Ascending aorta (tissue), 2 donors: ENCODE measurements at regions not wholly inside any gene's neighbourhood (a gene's known extent, or its start where the extent isn't known, plus 50 kb on each side); places are given as distances from the start of the nearest gene placed in this dataset.

Source experiments
- DNase-seq, 2 donors: peaks; one replicate each; pipeline ENCODE4 v3.0.0-alpha.2; 2019; ENCODE audit warnings: low spot score in 2 of 2
- H3K27ac ChIP-seq, 2 donors: fragments of 200-600 bp; sonication (generic); one replicate each; pipeline ENCODE4 v1.5.1; 2016 to 2017; ENCODE audit warnings: mild to moderate bottlenecking in 1 of 2
- H3K27me3 ChIP-seq: fragments of 200-600 bp; sonication (generic); one replicate; pipeline ENCODE4 v1.5.1; 2017
- H3K36me3 ChIP-seq, 2 donors: fragments of 200-600 bp; sonication (generic); one replicate each; pipeline ENCODE4 v1.5.1; 2016
- H3K4me1 ChIP-seq, 2 donors: fragments of 200-600 bp; sonication (generic); one replicate each; pipeline ENCODE4 v1.5.1; 2016 to 2017; ENCODE audit warnings: mild to moderate bottlenecking in 1 of 2
- H3K4me3 ChIP-seq, 2 donors: fragments of 200-600 bp; sonication (generic); one replicate each; pipeline ENCODE4 v1.5.1; 2016 to 2017; ENCODE audit warnings: mild to moderate bottlenecking in 1 of 2
- H3K9me3 ChIP-seq, 2 donors: fragments of 200-600 bp; sonication (generic); one replicate each; pipeline ENCODE4 v1.5.1; 2016
- intact Hi-C: fragments of 100-400 bp; cut with DNase I; formaldehyde crosslinking; loops from one replicate; pipeline ENCODE4 v1.15.1; 2023
- TF ChIP-seq, protein P1 (sequence below), 3 experiments: fragments of 200-600 bp in 2 of 3; fragments of 450-650 bp in 1 of 3; sonication (generic) in 2 of 3; IDR thresholded peaks; one replicate each; pipeline ENCODE4 v1.5.1; 2016 to 2019; ENCODE audit warnings: antibody characterized with exemption in 3 of 3, mild to moderate bottlenecking in 1 of 3, moderate library complexity in 1 of 3

- peaks cover 0 to 4% of the 10 kb centered on the region in 2 donors for H3K9me3 ChIP-seq
- no peaks in the 10 kb centered on the region for H3K4me1 ChIP-seq
- no peak overlapping the region for H3K4me3 ChIP-seq
- no peaks in the 10 kb centered on the region for H3K27me3 ChIP-seq
- intact Hi-C loops: no loop called here
- H3K36me3 ChIP-seq: no peaks in the 10 kb centered on the region
- TF ChIP-seq, protein P1, sequence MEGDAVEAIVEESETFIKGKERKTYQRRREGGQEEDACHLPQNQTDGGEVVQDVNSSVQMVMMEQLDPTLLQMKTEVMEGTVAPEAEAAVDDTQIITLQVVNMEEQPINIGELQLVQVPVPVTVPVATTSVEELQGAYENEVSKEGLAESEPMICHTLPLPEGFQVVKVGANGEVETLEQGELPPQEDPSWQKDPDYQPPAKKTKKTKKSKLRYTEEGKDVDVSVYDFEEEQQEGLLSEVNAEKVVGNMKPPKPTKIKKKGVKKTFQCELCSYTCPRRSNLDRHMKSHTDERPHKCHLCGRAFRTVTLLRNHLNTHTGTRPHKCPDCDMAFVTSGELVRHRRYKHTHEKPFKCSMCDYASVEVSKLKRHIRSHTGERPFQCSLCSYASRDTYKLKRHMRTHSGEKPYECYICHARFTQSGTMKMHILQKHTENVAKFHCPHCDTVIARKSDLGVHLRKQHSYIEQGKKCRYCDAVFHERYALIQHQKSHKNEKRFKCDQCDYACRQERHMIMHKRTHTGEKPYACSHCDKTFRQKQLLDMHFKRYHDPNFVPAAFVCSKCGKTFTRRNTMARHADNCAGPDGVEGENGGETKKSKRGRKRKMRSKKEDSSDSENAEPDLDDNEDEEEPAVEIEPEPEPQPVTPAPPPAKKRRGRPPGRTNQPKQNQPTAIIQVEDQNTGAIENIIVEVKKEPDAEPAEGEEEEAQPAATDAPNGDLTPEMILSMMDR (IDR thresholded peaks at IDR 0.05): no peak
- DNase-seq: no peak
- no peak overlapping the region for H3K27ac ChIP-seq
These were observed 144.6 kb downstream of the DHX35 start for GRCh38 chr20:39106791-39107190.

DNA sequence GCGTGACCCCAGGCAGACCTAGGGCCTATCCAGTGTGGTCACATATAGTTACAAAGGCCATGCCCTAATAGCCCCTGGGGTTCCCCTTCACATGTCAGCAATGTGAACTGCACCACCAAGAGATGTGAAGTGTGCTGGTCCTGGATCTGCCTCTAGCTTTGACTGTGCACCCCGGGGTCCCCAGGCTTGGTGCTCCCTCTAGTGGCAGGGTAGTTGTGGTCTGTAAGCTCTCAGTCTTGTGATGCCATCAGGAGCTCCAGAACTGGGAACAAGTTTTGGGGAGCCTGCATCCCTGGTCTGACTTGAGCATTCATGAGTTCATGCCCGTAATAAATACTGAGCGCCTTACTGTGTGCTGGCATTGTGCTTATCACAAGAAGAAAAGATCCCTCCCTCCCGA is 143.4 kb downstream of the DHX35 start:
- TF ChIP-seq, protein P1 (IDR thresholded peaks at IDR 0.05): no peak
- Histone ChIP-seq H3K36me3 (no peaks in the 10 kb centered on the region), H3K27ac (no peak overlapping the region), H3K4me3 (no peak overlapping the region), H3K27me3 (no peaks in the 10 kb centered on the region), H3K9me3 (peaks cover 0 to 4% of the 10 kb centered on the region in 2 donors), H3K4me1 (no peaks in the 10 kb centered on the region)
- DNase-seq: no peak
- intact Hi-C loops: no loop called here

- peaks cover 0 to 4% of the 10 kb centered on the region in 2 donors for H3K9me3 ChIP-seq
- H3K4me1 ChIP-seq: no peaks in the 10 kb centered on the region
- no peaks in the 10 kb centered on the region for H3K27me3 ChIP-seq
- H3K36me3 ChIP-seq: no peaks in the 10 kb centered on the region
- intact Hi-C loops: no loop called here
- no peak overlapping the region for H3K4me3 ChIP-seq
- TF ChIP-seq, protein P1 (IDR thresholded peaks at IDR 0.05): no peak
- DNase-seq: no peak
- no peak overlapping the region for H3K27ac ChIP-seq
These were observed 141.6 kb downstream of the DHX35 start for GRCh38 chr20:39103732-39104131.

DNA sequence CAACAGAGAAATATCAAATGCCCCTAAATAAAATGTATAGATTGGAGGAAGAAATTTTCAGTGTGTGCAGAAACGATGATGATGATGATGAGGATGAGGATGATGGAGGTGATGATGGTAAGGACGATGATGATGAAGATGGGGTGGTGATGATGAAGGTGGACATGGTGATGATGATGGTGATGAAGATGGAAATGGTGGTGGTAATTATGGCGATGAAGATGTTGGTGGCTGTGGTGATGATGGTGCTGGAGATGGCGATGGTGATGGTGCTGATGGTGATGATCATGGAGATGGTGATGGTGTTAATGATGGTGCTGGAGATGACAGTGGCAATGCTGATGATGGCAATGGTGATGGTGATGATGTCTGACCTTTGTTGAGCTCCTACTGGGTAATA is 141.2 kb downstream of the DHX35 start:
- Histone ChIP-seq H3K4me3 (no peak overlapping the region), H3K4me1 (no peaks in the 10 kb centered on the region), H3K27me3 (no peaks in the 10 kb centered on the region), H3K9me3 (peaks cover 0 to 4% of the 10 kb centered on the region in 2 donors), H3K27ac (no peak overlapping the region), H3K36me3 (no peaks in the 10 kb centered on the region)
- TF ChIP-seq, protein P1 (IDR thresholded peaks at IDR 0.05): no peak
- intact Hi-C loops: no loop called here
- DNase-seq: no peak

- TF ChIP-seq, protein P1 (IDR thresholded peaks at IDR 0.05): no peak
- H3K27ac ChIP-seq: no peak overlapping the region
- H3K4me3 ChIP-seq: no peak overlapping the region
- H3K27me3 ChIP-seq: no peaks in the 10 kb centered on the region
- intact Hi-C loops: no loop called here
- no peaks in the 10 kb centered on the region for H3K36me3 ChIP-seq
- H3K9me3 ChIP-seq: peaks cover 0 to 4% of the 10 kb centered on the region in 2 donors
- H3K4me1 ChIP-seq: no peaks in the 10 kb centered on the region
- no peak for DNase-seq
These were observed 139.8 kb downstream of the DHX35 start for GRCh38 chr20:39101895-39102294.

DNA sequence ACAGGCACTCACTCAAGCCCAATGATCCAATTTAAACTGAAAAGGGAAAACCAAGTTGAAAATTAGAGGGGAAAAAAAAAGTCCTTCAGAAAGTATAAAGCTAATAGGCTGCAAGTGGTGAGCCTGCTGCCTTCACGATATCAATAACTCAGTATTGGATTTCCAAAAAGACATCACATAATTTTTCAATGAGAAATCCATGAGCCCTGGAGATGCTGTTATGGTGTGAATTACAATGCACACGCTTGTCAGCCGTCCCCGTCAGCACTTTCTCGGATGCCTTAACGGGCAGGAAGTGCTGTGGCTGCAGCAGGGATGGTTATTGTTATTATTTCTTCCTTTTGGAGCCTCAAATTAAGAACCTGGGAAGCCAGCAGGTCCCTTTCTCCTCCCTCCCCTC is 138.5 kb downstream of the DHX35 start:
- H3K9me3 ChIP-seq: peaks cover 0 to 4% of the 10 kb centered on the region in 2 donors
- no peaks in the 10 kb centered on the region for H3K36me3 ChIP-seq
- TF ChIP-seq, protein P1 (IDR thresholded peaks at IDR 0.05): no peak
- H3K27ac ChIP-seq: no peak overlapping the region
- no peaks in the 10 kb centered on the region for H3K4me1 ChIP-seq
- intact Hi-C loops: no loop called here
- no peaks in the 10 kb centered on the region for H3K27me3 ChIP-seq
- DNase-seq: no peak
- H3K4me3 ChIP-seq: no peak overlapping the region
